GM19035 (cell line): ENCODE measurements at regions not wholly inside any gene's neighbourhood (a gene's known extent, or its start where the extent isn't known, plus 50 kb on each side); places are given as distances from the start of the nearest gene placed in this dataset.
"Not testable (repeated sequence)": the region's sequence is repeated elsewhere in the genome, so short reads cannot be mapped to it uniquely, and the experiment has no call there.

Experiments used
- ATAC-seq: cut with Tn5 transposase; IDR thresholded peaks from one replicate; pipeline ENCODE4 v1.9.1; 2021; ENCODE audit not compliant: unreplicated experiment

DNA sequence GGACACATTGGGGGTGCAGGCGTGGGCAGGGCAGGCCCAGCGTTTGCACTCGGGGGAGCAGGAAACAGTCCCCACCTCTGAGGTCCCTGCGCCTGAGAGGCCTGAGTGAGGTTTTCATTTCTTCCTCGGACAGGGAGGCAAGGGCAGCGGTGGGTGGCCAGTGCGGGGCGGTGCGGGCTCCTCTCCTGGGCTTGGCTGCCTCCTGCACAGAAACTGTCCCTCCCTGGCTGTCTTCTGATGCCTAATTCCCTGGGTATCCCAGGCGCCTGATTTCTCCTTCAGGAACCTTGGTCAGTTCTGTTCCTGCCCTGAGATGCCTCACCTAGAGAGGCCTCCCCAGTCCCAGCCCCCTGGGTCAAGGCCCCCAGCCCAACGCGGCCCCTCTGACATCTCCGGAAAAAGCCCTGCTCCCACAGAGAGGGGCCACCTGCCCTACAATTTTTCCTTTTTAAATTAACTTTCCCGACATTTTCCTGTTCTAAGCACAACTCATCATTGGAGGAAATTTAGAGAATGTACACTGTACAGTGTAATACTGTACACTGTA is 260.3 kb downstream of the ADGRD1 start:
- ATAC-seq, result no peak

DNA sequence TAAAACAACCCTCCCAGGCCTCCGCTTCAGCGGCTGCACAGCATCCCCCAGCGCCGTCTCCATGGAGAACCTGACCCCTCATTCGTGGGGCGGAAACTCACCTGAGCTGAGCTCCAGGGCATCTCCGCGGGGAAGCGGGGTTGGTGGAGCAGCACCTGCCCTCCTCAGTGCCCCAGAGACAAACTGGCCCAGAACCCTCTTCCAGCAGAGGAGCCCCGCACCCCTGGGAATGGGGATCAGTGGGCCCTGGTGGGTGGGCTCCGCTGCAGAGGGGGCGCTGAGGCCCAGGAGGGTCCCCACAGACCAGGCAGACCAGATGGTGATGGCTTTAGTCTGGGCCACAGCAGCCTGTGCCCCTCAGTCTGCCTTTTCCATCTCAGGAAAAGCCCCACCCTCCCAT is 261.2 kb downstream of the ADGRD1 start:
- ATAC-seq, result not testable (repeated sequence)

DNA sequence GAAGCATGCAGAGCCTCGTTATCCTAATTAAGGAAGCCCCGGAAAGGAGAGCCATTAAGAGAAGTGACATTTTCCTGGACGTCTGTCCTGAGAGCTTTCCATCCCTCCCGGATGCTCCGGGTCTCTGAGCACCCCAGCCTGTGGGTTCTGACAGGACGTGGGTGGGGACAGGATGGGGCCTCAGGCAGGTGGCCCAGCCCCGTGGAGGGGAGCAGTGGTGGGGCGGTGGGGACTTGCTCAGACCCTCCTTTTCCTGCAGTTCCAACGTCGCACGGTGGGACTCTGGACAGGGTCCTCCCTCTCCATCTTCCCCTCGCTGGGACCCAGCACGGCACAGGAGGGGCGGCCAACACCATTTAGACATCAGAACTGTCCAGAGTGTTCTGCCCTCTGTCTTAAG is 262.9 kb downstream of the ADGRD1 start:
- ATAC-seq, result not testable (repeated sequence)

DNA sequence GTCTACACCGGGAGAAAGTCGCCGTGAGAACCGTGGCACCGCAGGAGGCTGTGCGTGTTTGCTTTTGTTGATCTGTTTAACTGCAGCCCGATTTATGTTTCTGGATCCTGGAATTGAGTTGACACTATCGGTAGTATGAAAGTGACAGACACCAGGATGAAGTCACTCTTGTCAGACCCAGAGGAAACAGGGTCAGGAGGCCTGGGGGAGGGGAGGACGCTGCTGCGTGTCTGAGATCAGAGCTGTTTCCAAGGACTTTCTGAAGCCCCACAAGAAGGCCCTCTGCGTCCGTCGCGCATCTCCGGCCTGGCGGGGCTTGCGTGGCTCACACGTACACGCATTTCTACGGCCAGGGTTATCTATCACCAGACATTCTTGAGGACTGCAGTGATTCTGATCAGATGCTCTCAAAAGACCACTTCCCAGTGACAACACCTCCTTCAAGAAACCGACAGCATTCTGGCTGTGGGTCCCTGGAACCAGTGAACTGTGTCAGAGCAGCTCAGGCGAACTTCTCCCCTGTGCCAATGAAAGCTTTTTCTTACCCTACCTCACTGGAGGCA is 263.4 kb downstream of the ADGRD1 start:
- no peak for ATAC-seq

DNA sequence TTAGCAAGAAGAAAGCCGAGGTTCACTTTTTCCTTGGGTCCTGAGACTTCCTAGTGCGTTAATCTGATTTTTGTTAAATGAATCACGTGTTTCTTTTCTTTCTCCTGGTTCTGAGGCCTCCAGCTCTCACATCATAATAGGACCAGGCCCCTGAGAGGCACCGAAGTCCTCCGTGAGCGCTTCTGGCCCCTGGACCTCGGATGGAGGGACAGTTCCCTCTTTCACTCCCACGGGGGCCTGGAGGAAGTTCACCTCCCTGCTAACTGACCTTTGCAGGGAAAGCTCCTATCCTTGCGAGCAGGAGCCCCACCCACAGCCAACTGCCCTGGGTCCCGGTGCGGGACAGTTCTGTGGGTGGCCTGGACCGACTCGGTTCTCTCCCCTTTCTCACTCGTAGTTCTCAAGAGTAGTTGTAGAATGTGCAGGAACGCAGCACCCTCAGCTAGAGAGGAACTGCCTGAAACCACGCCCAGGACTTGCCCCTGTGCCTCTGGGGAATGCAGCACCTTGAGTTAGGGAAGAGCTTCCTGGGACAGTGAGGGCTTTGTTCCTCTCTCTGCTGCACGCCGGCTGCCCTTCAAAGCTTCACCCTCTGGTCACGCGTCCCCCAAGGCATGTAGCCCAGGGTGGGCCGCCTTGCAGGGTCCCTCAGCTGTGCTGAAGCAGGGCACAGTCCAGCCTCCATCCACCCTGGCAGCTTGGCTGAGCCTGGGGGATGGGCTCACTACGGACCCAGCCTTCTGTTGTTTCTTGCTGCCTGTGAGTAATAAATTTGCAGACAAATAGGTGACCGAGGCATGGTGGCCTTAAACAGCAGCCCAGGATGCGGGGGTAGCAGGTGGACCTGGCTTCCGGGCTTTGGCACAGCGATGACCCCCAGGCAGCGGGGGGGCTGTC is 264.6 kb downstream of the ADGRD1 start:
- no peak for ATAC-seq

DNA sequence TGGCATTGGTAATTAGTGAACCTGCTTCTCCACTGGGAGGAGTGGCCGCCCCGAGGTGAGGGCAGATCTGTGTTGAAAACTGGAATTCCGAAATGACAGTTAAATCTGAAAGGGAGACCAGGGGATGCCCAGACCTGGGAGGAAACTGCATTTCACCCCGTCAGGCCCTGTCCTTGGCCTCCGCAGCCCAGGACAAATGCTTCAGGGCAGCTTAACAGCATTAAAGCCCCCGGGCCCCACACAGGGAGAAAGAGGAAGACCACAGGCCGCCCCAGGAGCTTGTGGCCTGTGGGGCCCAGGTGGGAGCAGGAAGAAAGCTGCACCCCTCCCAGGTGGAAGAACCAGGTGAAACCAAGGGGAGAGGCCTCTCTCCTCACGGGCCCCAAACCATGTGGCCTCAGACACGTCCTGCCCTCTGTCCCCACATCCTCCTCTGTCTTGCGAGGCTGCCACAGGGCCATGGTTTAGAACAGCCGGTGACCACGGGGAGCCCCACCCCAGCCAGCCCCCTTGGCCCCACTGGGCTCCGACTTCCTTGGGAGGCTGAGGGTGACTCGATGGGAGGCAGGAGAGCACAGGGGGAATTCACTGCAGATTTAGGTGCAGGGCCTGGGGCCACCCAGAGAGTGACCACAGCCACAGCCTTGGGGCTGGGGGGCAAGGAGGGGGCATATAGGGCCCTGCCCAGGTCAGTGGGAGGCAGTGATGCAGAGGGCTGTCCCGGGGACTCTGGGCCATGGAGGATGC is 265.4 kb downstream of the ADGRD1 start:
- ATAC-seq, result no peak

DNA sequence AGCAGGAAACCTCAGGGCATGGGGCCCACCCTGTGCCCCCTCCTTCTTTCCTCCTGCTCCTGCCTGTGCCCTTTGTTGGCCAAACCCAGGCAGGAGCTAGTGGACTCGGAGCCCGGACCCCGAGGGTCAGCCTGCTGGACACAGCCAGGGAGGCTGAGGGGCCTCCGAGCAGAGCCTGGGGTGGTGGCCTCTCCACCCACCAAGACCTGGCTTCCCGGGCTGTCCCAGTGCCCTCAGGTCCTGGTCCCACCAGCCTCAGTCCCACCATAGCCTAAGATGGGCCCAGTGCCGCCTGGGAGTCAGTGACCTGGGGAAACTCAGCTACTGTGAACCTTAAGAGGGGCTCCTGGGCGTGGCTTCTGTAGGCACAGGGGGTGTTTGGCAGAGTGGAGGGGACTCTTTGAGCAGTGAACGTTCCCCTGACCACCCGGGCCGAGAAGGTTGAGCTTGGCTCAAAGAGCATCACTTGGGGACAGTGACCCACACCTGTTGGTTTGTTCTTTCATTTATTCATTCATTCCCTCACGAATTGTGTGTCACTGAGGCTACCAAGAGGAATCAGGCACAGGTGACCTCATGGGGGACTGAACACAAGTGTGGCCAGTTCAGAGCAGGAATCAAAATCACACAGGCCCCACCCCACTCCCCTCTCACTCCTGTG is 266.1 kb downstream of the ADGRD1 start:
- no peak for ATAC-seq

DNA sequence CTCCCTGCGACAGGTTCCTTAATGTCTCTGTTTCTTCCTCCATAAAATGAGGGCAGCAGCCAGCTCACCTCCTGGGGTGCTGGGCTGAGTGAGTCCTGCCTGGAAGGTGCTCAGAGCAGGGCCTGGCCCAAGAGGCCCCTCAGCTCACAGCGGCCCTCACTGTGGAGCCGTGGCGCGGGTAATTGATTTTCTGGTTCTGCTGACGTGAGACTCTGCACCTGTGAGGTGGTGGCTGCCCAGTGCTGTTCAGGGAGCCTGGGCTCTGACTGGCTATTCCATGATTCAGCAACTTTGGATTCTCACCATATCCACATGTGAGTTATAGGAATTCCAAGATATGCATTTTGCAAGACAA is 266.6 kb downstream of the ADGRD1 start:
- ATAC-seq, result no peak

DNA sequence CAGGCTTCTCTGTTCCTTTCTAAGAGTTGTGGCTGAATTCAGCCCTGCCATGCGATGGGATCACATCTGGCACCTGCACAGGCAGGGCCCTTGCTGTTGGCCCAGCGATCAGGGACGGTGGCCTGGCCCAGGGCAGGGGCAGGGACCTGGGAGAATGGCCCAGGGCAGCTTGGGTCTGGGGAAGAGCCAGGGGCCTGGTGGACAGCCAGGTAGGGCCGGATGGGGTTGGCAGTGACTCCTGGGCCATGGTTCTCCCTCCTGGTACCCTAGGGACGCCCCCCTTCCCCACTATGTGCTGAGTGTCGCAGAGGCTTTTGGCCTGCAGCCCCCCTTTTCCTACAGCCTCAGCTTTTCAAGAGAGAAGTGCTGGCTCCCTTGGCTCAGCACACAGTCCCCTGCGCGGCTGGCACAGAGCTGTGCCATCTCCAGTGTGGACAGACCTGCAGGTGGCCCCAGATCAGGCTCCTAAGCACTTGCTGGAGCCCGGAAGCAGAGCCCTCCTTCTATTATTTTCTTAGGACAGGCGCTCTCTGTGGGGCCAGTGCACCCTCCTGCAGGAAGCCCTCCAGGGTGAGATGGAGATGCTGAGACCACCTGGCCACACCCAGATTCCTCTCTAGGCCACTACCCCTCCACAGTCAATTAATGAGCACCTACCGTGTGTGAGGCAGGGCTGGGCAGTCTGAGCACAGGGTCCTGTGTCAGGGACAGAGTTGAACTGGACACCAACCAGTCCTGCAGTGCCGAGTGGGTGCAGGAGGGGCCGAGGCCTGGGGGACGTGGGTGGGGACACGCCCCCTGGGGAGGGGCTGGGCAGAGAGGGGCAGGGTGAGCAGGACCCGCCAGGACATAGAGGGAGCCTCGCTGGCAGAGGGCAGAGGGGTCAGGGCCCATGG is 267.6 kb downstream of the ADGRD1 start:
- no peak for ATAC-seq

DNA sequence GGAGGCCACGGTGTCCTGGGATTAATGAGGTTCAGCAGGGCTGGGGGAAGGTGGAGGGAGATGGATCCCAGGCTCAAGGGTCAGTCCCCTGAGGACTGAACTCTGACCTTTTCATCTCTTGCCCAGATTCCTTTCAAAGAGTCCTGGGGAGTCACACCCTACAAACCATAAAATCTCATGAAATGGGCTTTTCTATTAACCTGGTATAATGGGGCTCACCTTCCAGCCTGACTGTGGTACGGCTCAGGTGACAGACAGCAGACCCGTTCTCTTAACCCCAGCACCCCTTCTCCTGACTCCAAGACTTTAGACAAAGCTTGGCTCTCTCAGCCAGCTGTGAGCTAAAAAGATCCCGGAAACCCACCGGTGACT is 268.2 kb downstream of the ADGRD1 start:
- no peak for ATAC-seq

DNA sequence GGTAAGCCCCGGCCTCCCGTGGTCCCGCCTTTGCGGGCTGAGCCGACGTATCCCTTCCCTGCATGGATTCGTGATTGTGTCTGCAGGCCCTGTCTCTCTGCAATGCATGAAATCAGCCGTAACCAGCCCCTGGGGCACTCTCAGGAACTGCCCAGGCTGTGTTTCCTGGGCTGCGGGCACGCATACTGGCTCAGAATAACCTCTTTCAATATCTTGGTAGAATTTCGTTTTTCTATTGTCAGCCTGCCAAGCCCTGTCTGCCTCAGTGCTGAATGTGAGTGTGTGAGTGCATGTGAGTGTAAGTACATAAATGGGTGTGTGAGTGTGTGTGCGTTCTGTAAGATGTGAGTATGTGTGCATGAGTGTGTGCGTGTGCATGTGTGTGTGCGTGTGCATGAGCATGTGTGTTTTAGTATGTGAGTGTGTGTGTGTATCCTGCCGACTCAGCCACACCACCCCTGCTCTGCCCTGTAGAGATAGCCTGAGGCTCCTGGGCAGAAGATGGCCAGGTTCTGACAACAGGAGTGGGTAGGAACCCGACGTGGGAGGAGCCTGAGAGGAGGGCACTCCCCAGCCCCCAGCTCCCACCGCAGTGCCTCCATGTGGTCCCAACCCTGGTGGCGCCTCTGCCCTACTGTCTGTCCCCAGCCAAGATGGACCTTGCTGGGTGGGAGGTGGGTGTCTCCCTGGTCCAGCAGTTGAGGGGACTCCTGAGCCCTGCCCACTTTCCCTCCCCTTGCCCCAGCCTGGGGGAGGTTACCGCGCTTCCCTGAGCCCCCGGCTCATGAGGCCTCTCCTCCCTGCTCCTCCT is 268.8 kb downstream of the ADGRD1 start:
- peak; percentile 44 for ATAC-seq

DNA sequence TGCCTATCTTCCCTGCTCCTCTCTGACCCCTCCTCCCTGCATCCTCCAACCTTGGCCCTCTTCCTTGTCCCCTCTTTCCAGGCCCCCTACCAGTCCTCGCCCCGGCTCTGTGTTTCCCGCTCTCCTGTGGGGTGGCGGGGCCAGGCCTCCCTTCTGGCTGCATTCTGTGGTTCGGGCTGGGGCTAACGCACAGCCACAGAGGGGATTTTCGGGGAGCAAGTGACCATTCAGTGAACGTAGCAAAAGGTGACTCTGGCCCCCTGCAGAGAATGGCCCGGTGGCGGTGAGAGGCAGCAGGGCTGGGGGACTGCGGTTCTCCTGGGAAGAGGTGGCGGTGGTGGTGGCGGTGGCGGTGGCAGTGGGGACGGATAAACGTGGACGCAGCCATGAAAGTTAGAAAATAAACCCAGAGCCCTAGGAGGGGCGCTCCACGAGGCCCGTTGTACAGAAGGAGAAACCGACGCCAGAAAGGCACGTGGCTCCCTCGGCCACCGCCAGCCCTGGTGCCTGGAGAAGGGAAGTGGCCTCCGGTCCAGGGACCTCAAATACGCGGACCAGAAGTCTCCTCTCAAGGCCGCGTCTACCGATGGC is 269.6 kb downstream of the ADGRD1 start:
- ATAC-seq, result no peak

DNA sequence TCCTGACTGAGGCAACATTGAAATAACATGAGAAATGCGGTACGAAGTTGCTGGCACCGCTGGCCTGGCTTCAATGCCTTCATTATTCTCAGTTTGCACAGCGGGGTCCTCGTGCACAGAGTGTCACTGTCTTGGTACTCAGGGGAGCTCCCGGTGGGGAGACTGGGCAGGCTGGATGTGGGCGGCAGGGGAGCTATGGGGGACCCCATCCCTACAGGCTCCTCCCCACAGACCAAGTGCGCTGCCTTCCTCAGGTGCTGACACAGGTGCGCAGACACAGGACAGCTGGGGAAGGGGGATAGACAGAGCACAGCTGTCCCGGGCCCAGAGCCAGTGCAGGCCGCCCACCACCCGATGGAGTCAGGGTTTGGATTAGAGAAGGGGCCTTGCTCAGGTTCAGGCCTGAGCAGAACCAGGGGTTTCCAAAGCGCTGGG is 270.1 kb downstream of the ADGRD1 start:
- ATAC-seq, result no peak

DNA sequence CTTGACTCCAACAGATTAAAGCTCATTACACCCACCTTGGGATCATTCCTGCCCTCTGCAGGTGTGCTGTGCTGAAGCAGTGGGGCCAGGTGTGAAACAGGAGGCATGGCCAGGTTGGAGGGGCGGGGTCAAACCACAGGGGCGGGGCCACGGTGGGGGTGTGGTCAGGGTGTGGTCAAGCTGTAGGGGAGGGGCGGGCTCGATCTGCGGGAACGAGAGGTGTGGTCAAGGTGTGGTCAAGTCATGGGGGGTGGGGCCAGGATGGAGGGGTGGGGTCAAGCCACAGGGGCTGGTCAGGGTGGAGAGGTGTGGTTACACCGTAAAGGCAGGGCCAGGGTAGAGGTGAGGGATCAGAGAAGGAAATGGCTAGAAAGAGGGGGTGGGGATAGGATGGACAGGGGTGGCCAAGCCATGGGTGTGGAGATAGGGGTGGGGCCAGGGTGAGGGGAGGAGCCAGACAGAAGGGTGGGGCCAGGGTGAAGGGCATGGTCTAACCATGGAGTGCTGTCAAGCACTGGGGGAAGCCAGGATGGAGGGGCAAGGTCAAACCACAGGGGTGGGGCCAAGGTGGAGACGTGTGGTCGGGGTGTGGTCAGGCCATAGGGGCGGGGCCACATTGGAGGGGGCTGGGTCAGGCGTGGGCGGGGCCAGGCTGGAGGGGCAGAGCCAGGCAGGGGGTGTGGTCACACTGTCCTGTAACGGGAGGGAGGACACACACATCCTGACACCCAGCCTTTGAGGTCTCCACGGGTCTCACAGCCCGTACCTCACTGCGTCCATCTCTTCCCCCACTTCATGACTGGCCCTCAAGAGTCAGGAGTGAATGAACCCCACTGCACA is 270.7 kb downstream of the ADGRD1 start:
- not testable (repeated sequence) for ATAC-seq

DNA sequence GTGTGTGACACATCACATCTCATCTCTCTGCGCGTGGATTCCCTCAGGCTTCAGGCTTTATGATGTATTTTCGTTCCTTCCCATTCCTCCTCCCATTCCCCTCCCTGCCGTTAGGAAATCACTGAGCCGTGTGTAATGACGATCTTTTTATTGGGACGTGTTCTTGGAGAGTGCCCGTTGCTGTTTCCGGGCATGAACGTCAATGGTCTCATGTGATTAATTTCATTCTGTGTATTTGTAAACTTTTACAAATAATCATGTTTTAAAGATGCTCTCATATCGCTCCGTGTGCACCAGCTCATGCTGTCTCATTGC is 271.3 kb downstream of the ADGRD1 start:
- ATAC-seq, result not testable (repeated sequence)

DNA sequence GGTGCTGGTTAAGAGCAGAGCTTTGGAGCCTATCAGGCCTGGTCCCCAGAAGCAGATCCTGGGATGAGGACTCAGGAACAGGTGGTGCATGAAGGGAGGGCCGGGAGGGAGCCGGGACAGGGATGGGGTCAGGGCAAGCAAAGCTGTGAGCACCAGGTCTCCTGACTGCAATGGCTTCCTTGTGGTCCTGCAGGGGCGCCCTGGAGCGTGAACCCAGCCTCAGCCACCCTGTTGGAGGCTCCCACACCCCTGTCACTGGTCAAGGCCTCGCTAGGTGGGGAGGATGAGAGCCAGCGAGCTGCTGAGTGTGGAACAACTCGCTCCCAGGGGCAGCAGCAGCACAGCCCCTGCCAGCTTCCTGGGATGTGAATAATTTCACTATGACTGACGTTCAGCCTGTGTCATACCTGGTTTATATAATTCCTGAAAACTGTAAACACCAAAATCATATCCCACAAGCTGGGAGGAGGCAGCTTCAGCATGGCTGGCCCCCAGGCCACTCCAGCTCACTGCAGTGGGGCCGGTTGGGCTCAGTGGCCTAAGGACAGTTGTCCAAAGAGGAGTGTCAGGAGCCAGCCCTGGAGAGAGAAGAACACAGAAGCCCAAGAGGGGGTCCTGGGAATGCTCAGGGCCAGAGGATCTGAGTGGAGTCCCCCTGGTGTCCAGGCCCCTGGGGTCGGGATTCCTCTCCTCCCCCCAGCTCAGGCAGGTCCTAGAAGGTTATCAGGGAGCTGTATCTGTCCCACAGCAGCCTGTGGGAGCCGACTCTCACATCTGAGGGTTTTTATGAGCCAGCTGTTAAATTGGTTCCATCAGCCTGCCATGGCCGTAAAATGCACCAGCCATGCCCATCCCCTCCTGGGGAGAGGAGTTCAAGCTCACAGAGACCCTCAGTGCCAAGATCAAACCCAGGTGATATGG is 272.9 kb downstream of the ADGRD1 start:
- ATAC-seq, result no peak

DNA sequence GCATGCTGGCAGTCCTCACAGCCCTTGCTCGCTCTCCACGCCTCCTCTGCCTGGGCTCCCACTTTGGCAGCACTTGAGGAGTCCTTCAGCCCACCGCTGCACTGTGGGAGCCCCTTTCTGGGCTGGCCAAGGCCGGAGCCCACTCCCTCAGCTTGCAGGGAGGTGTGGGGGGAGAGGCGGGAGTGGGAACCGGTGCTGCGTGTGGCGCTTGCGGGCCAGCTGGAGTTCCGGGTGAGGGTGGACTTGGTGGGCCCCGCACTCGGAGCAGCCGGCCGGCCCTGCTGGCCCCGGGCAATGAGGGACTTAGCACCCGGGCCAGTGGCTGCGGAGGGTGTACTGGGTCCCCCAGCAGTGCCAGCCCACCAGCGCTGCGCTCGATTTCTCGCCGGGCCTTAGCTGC is 273.9 kb downstream of the ADGRD1 start:
- ATAC-seq, result not testable (repeated sequence)
